ENCODE measurements at regions not wholly inside any gene's neighbourhood (a gene's known extent, or its start where the extent isn't known, plus 50 kb on each side); places are given as distances from the start of the nearest gene placed in this dataset.
A peak's percentile ranks its signal among the peaks of the same experiment; 100 is the strongest.

- peak; percentile 18; the same call in 1 of the 2 replicates for TF ChIP-seq CTCF (conservative IDR thresholded peaks at IDR 0.05; ENCODE audit: low read length)
- TF ChIP-seq EZH2phosphoT487 (IDR thresholded peaks at IDR 0.05; ENCODE audit: borderline replicate concordance): no peak
Observed at GRCh38 chr20:3330046-3330741, 77.3 kb downstream of the DNAAF9 start.
